Pancreas (tissue), 10 donors: ENCODE measurements at regions not wholly inside any gene's neighbourhood (a gene's known extent, or its start where the extent isn't known, plus 50 kb on each side); places are given as distances from the start of the nearest gene placed in this dataset.

Experiments
- ATAC-seq, 4 donors: fragments of 200-7000 bp; cut with Tn5 transposase; one replicate each; pipeline versions ENCODE4 v1.8.0 to v1.9.1; 2020; ENCODE audit warnings: mild to moderate bottlenecking in 4 of 4, moderate library complexity in 4 of 4
- DNase-seq, 6 donors: peaks; one replicate each; pipeline ENCODE4 v3.0.0-alpha.2; 2020
- FAIRE-seq: peaks from 2 replicates; lab custom pipeline; 2012; peaks lifted over from hg19 to GRCh38; lab: Jason Lieb, UNC
- H3K27ac ChIP-seq, 4 donors: fragments of 200-600 bp; sonication (generic); 1 replicate in 3 of 4; 2 replicates in 1 of 4; pipeline versions ENCODE4 v1.5.0 to v1.8.0; 2020
- H3K27me3 ChIP-seq, 4 donors: fragments of 200-600 bp; one replicate each; pipeline ENCODE4 v1.8.0; 2021
- H3K36me3 ChIP-seq, 3 donors: fragments of 200-600 bp; sonication (generic) in 1 of 3; one replicate each; pipeline versions ENCODE4 v1.5.0 to v1.8.0; 2020 to 2021
- H3K4me1 ChIP-seq, 3 donors: fragments of 200-600 bp; one replicate each; pipeline ENCODE4 v1.8.0; 2021
- H3K4me3 ChIP-seq, 4 donors: fragments of 200-600 bp; sonication (generic) in 2 of 4; one replicate each; pipeline versions ENCODE4 v1.5.0 to v1.8.0; 2020 to 2021
- H3K9me3 ChIP-seq, 4 donors: fragments of 200-600 bp; one replicate each; pipeline ENCODE4 v1.8.0; 2021
- WGBS, 2 donors: extraction: QIAGEN DNeasy Blood & Tissue Kit; methylation state at CpG; one replicate each; pipeline ENCODE4 v1.1.7; 2013; 5-methylcytosine and 5-hydroxymethylcytosine counted together
- intact Hi-C, 3 donors: fragments of 100-400 bp; cut with DNase I; formaldehyde crosslinking; loops; one replicate each; pipeline versions ENCODE4 v1.11.1 to v1.14.2; 2022
- TF ChIP-seq, protein P1 (sequence below), 4 donors: fragments of 200-600 bp; sonication (generic) in 3 of 4; IDR thresholded peaks; one replicate each; pipeline versions ENCODE4 v1.5.0 to v1.8.0; 2021; ENCODE audit warnings: antibody characterized with exemption in 4 of 4
- donor health status: healthy with polysubstance abuse.
- donor health status: DM: no; HTN: no; CAD: no; lungs with moderate emphysema.
- donor health status: DM: no; HTN: no; CAD: no.
- donor health status: control.
- donor health status: control.
- donor health status: Bipolar disorder and iron deficiency.
- donor health status: DM: yes; HTN: yes; CAD: no.
- donor health status: DM: no; HTN: no; CAD: no.
- donor health status: DM: no; HTN: no; CAD: no.
- donor health status: DM: yes; HTN: yes; CAD: no.

DNA sequence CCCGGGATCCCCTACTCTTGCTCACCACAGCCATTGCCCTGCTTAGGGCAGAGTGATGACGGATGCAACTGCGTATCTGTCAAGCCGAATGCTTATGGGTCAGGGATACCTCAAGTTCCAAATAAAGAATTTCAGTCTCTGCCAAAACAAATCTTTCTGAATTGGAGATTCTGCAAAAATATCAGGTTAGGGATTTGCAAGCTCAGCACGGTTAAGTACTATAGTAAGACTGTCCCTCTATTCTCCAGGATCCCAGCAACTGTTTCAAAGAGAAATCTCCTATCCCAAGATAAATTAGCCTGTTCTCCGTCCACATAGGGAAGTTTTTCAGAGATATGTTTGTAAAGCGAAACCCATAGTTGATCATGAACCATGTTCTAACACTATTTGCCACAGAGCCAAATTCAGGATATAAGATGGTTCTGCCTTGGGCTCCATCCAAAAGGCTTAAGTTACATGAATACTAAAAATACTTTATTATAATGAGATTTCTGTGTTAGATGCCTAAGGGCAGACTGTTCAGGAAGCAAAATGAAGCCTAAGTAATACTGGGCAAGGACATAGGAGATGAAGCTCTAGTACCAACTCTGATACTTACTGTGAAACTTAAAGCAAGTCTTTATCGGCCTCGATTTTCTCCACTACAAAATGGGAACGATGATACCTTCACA is 100.1 kb upstream of the LPP start:
- ATAC-seq (no peak), FAIRE-seq (no peak), DNase-seq (no peak)
- TF ChIP-seq, protein P1, sequence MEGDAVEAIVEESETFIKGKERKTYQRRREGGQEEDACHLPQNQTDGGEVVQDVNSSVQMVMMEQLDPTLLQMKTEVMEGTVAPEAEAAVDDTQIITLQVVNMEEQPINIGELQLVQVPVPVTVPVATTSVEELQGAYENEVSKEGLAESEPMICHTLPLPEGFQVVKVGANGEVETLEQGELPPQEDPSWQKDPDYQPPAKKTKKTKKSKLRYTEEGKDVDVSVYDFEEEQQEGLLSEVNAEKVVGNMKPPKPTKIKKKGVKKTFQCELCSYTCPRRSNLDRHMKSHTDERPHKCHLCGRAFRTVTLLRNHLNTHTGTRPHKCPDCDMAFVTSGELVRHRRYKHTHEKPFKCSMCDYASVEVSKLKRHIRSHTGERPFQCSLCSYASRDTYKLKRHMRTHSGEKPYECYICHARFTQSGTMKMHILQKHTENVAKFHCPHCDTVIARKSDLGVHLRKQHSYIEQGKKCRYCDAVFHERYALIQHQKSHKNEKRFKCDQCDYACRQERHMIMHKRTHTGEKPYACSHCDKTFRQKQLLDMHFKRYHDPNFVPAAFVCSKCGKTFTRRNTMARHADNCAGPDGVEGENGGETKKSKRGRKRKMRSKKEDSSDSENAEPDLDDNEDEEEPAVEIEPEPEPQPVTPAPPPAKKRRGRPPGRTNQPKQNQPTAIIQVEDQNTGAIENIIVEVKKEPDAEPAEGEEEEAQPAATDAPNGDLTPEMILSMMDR (IDR thresholded peaks at IDR 0.05) = no peak
- Histone ChIP-seq H3K27me3 (no peaks in the 10 kb centered on the region), H3K36me3 (no peaks in the 10 kb centered on the region), H3K4me3 (no peak overlapping the region), H3K27ac (no peak overlapping the region), H3K9me3 (no peaks in the 10 kb centered on the region), H3K4me1 (peaks cover 10 to 19% (median 10%) of the 10 kb centered on the region in 3 donors)
- 83 to 91% methylated on average over 10 of the region's 10 CpGs for WGBS, 2 donors
- intact Hi-C loops = no loop called here

DNA sequence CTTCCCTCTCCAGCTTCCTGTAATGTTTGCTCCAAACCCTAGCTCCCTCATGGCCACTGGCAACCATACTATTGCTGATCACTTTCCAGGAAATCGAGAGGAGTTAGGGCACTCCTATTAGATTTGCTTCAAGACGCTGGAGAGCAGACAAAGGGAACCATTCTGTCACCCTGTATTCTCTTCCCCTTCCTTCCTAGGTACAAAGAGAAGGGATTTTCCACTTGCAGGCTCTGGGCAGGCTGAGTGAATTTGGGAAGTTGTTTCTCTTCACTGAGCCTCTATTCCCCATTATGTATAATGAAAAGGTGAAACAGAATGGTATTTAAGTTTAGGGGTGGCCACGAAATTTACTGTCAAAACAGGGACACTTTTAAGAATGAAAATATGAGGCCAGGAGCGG is 99.4 kb upstream of the LPP start:
- Histone ChIP-seq H3K4me3 (no peak overlapping the region), H3K9me3 (no peaks in the 10 kb centered on the region), H3K27me3 (no peaks in the 10 kb centered on the region), H3K36me3 (no peaks in the 10 kb centered on the region), H3K27ac (no peak overlapping the region), H3K4me1 (peaks cover 10 to 20% (median 13%) of the 10 kb centered on the region in 3 donors)
- DNase-seq (no peak), ATAC-seq (no peak), FAIRE-seq (no peak)
- intact Hi-C loops = no loop called here
- TF ChIP-seq, protein P1 (IDR thresholded peaks at IDR 0.05) = no peak
- 88 to 91% methylated on average over 4 of the region's 4 CpGs for WGBS, 2 donors

DNA sequence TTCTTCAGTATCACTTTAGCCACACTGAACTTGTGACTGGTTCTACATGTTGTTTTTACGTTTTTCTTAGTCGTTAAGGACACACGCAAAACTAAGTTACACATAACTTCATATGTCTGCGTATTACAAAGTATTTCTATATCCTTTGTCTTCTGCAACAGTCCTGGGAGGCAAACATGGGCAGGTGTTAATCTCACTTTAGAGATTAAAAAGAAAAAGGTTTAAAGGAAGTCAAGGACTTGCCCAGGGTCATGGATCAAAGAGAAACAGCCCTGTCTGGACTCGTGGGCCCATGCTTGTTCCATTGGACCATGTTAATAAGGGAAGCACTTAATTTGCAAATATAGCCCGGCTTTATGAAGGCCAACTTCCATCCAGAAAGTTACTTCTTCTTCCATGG is 98.6 kb upstream of the LPP start:
- Histone ChIP-seq H3K27me3 (no peaks in the 10 kb centered on the region), H3K9me3 (no peaks in the 10 kb centered on the region), H3K36me3 (no peaks in the 10 kb centered on the region), H3K27ac (no peak overlapping the region), H3K4me3 (no peak overlapping the region), H3K4me1 (peaks cover 10 to 20% (median 13%) of the 10 kb centered on the region in 3 donors)
- DNase-seq (peak in 2 of 6 donors; percentile 33), ATAC-seq (peak; percentile 22 to 67 (median 50)), FAIRE-seq (no peak)
- TF ChIP-seq, protein P1 (IDR thresholded peaks at IDR 0.05) = no peak
- intact Hi-C loops = no loop called here
- 33 to 44% methylated on average over 6 of the region's 6 CpGs for WGBS, 2 donors

DNA sequence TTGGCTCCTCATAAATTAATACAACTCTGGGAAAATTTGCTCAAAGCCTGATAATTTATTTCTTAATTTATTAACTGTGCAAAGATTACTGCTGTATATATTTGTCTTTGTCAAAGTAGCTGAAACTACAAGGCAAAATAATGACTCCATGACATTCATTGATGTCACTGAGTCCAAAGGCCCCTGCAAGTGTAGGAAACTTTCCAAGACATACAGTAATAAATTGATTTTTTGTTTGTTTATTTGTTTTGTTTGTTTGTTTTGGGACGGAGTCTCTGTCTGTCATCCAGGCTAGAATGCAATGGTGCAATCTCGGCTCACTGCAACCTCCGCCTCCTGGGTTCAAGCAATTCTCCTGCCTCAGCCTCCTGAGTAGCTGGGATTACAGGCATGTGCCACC is 96.8 kb upstream of the LPP start:
- DNase-seq = no peak
- Histone ChIP-seq H3K4me3 (no peak overlapping the region), H3K27me3 (no peaks in the 10 kb centered on the region), H3K9me3 (no peaks in the 10 kb centered on the region), H3K27ac (no peak overlapping the region), H3K4me1 (peaks cover 19 to 28% (median 21%) of the 10 kb centered on the region in 3 donors), H3K36me3 (no peaks in the 10 kb centered on the region)
- TF ChIP-seq, protein P1 (IDR thresholded peaks at IDR 0.05) = no peak
- no peak for ATAC-seq
- intact Hi-C loops = no loop called here
- no peak for FAIRE-seq
- 64% methylated on average over 3 of the region's 3 CpGs for WGBS, 2 donors

DNA sequence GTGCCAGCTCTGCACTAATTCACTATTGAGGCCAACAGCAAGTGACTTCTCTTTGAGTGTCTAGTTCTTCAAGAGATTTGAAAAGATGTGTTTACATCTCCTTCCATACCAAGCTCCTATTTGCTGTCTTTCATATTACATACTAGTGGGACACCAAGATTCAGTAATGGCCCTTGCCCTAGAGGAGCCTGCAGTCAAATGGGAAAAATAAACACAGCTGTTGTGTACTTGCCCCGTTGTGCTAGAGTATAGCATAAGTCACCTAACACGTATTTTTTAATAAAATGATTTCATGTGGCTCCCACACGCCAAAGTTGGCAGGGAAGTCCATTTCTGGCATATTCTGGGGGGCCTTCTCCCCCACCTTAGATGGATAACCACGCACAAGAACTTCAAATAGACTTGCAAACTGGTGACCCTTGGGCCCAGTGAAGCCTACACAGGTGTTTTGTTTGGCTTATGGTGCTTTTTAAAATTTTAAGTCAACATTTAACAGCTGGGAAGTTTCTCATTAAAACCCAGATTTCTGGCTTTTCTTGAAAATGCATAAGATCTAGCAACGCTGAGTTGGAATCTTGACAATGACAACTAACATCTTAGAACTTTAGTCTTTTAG is 95.3 kb upstream of the LPP start:
- no peaks in the 10 kb centered on the region for H3K27me3 ChIP-seq
- peaks cover 11 to 25% (median 19%) of the 10 kb centered on the region in 3 donors for H3K4me1 ChIP-seq
- FAIRE-seq = no peak
- WGBS, 2 donors = 38 to 41% methylated on average over 5 of the region's 5 CpGs
- no peaks in the 10 kb centered on the region for H3K9me3 ChIP-seq
- peak in 1 of 6 donors; percentile 39 for DNase-seq
- ATAC-seq = peak; percentile 40 to 74 (median 66)
- H3K27ac ChIP-seq = peak overlapping the region in 1 of 4 donors; percentile 25
- TF ChIP-seq, protein P1 (IDR thresholded peaks at IDR 0.05) = no peak
- intact Hi-C loops = no loop called here
- H3K36me3 ChIP-seq = no peaks in the 10 kb centered on the region
- H3K4me3 ChIP-seq = no peak overlapping the region
